CMK (cell line): ENCODE measurements at regions not wholly inside any gene's neighbourhood (a gene's known extent, or its start where the extent isn't known, plus 50 kb on each side); places are given as distances from the start of the nearest gene placed in this dataset.
"Not testable (repeated sequence)": the region's sequence is repeated elsewhere in the genome, so short reads cannot be mapped to it uniquely, and the experiment has no call there.

ENCODE experiments used
- DNase-seq: peaks from one replicate; pipeline ENCODE4 v3.0.0-alpha.2; 2010; ENCODE audit warnings: low read depth

GRCh38 chr12:88368077-88368476 is 212.2 kb downstream of the KITLG start:
- not testable (repeated sequence) for DNase-seq

GRCh38 chr12:88371416-88372183 is 208.7 kb downstream of the KITLG start:
- no peak for DNase-seq

DNA sequence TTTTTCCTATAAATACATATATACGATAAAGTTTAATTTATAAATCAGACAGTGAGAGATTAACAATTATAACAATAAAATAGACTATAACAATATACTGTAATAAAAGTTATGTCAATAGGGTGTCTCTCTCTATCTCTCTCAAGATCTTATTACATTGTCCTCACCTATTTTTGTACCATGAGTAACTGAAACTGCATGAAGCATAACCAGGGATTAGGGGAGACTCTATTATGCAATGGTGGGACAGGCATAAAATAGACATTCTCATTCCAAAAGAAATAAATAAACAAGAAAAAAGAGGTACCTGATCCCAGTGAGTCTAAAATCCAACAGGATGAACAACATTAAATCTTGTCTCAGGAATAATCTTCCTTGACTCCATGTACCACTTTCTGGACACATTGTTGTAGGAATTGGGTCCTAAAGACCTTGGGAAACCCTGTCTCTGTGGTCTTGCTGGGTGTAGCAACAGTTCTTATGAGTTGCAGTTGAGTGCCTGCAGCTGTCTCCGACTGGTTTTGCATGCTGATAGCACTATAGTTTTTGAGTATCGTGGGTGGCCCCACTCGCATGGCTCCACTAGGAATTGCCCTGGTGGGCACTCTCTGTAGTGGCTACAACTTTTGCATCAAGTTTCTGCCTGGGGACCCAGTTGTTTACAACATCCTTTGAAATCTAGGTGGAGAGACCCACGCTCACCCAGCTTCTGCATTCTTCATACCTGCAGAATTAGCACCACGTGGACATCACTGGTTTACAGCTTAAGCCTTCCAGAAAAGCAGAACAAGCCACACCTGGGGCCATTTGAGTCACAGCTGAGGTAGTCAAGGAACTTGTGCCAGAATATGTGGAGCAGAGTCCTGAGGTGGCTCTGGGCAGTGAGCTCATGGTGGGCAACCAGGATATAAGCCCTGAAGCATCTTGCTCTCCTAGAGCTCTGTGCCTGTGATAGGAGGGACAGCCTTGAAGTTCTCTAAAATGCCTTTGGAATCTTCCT is 204.7 kb downstream of the KITLG start:
- no peak for DNase-seq

GRCh38 chr12:88377973-88378372 is 202.3 kb downstream of the KITLG start:
- DNase-seq: no peak

DNA sequence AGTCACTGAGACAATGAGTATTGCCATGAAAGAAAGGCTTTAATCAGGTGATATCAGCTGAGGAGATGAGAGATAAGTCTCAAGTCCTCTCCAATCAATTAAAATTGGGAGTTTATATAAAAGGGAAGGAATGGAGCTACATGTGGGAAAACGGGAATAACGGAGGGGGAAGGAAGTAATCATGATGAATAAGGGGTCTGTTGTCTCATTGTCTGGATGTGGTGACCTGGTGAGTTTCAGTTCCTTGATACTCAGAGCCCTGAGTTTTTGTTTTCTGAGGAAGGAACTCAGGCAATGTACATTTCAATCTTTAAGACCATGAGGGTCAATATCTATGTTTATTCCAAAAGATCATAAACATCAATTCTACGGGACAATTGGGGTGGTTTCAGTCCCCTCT is 198.8 kb downstream of the KITLG start:
- no peak for DNase-seq

GRCh38 chr12:88383405-88383804 is 196.9 kb downstream of the KITLG start:
- no peak for DNase-seq

DNA sequence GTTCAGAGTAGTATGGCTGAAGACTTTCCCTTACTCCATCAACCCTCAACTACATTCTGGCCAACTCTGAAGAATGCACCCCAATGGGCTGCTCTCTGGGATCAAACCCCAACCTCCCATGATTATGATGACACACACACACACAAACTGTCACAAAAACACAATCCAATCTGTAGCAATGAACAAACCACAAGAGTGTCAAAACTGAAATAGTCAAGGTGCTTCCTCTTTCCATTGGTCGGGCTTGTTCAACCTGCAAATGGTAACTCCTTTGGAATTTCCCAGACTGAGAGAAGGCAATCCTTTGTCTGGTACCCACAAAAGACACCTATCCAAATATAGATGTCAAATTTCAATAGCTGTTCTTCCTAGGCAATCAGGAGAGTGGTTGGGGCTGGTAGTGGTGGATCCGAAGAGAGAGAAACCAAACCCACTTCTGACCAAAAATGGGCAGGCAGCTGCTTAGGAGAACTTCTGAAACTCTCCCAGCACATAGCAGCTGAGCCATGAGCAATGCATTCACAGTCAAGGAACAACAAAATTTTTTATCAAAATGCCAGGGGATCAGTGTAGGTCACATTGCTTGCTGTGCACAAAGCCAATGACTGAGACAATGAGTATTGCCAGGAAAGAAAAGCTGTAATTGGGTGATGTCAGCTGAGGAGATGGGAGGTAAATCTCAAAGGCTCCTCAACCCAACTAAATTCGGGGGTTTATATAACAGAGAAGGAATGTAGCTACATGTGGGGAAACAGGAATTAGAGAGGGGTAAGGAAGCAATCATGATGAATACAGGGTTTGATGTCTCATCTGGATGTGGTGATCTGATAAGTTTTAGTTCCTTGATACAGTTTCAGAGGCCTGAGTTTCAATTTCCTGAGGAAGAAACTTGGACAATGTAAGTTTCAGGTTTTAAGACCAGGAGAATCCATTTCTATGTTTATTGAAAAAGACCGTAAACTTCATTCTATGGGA is 191.4 kb downstream of the KITLG start:
- DNase-seq: no peak

DNA sequence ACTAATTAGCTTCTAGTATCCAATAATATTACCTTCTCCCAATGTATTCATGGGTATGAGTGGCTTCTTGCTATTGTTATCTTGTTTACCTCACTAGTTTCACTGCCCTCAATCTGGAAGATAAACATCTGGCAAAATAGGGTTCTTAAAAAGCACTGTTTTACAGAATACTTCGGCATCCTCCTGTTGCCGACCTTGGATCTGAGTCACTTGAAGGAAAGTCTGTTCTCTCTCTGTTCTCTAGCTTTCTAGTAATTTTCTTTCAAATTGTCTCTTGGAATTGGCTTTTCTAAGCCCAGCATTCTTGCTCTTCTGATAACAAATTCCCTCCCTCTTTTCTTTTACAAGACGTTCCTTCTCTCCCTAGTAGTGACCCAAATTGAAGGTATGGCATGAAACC is 189.5 kb downstream of the KITLG start:
- DNase-seq: no peak

GRCh38 chr12:88391556-88391955 is 188.7 kb downstream of the KITLG start:
- no peak for DNase-seq

GRCh38 chr12:88393017-88393767 is 187.1 kb downstream of the KITLG start:
- DNase-seq: no peak

- no peak for DNase-seq
These were observed 182.2 kb downstream of the KITLG start for GRCh38 chr12:88398031-88398430.

- no peak for DNase-seq
These were observed 180.5 kb downstream of the KITLG start for GRCh38 chr12:88399811-88400210.

- no peak for DNase-seq
These were observed 180.0 kb downstream of the KITLG start for GRCh38 chr12:88400302-88400701.

DNA sequence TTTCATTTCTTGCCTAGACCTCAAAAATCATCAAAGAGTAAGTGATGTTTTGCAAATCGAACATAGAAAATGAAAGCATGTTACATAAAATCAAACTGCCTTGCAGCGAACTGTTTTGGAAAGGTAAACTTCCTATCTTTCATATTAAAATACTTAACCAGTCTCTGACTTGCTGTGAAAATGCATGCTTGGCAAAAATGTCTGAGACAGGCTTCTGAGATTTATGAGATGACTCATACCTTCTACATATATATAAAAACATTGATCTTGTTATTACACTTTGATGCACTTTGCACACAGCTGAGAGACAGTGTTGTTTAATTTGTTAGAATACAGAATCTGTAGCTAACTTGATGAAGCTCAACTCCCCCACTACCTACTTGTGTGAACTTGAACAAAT is 179.1 kb downstream of the KITLG start:
- no peak for DNase-seq

GRCh38 chr12:88406905-88407304 is 173.4 kb downstream of the KITLG start:
- no peak for DNase-seq

DNA sequence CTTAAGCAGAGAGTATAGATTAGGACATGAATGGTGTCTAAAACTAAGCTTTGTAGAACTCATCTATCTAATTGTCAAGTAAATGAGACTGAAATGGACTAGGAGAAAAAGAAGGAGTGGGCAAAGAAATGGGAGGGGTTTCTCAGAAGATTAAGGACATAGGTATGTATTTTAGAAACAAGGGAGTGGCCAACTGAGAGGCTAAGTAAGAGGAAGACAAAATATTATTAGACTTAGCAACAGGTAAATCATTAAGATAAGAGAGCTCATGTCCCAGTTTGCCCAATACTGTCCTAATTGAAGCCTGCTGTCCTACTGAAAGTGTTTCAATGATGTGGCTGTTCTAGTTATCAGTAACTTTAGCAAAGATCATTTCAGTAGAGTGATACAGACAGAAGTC is 171.4 kb downstream of the KITLG start:
- no peak for DNase-seq

GRCh38 chr12:88409257-88409656 is 171.0 kb downstream of the KITLG start:
- no peak for DNase-seq

DNA sequence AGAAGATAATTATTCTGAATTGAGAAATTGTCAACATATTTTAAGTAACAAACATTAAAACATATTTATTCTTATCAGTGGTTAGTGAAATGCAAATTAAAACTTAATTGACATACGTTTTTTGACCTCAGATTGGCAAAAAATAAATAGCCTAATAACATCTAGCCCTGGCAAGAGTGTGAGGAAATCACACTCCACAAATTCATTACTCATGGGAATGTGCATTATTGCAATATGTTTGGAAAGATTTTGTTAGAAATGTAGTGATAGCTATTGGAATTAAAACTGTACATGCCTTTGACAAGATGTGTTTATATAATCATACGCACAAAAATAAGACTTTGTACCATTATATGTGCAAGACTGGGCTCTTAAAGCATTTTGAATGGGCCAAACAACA is 168.6 kb downstream of the KITLG start:
- no peak for DNase-seq

DNA sequence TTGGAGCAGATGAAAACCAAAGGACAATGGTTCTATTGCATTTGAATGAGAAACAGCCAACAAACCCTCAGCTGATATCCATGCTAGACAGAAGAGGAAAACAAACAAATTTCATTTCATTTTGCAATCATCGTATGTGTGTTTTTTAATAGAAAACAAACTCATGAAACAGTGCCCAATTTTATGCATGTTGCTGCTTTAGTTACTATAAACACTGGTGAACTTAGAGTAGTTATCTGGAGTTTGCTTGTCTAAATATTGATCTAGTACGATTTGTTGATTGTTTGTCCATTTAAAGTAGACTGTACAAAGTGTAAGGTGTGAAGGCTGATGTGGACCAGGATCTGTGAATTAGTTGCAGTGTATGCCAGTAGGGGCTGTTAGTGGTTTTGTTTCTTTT is 166.6 kb downstream of the KITLG start:
- no peak for DNase-seq

DNA sequence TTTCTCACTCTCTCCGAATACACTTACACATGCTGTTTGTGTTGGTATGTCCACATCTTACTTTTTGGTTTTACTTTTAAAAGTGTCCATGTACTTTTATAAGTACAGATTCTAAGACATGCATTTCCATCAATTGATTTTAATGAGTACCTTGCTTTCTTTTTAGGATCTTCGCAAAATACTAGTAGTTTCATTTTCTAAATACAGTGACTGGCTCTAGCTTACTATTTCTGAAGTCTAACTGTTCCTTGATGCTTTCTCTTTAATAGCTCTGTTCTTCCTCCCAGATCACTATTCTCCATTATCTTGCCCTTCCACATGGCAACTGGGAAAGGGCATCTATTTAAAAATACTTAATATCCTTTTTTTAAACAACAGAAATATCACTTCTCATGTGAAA is 164.1 kb downstream of the KITLG start:
- DNase-seq: no peak

- no peak for DNase-seq
These were observed 163.5 kb downstream of the KITLG start for GRCh38 chr12:88416786-88417185.
